HG02870 (cell line): ENCODE measurements at regions not wholly inside any gene's neighbourhood (a gene's known extent, or its start where the extent isn't known, plus 50 kb on each side); places are given as distances from the start of the nearest gene placed in this dataset.
"Not testable (repeated sequence)": the region's sequence is repeated elsewhere in the genome, so short reads cannot be mapped to it uniquely, and the experiment has no call there.

Experiments used
- ATAC-seq: cut with Tn5 transposase; IDR thresholded peaks from one replicate; pipeline ENCODE4 v1.9.1; 2021; ENCODE audit warnings: mild to moderate bottlenecking, moderate library complexity; ENCODE audit not compliant: unreplicated experiment

GRCh38 chr7:9498303-9498702 is 1064.9 kb downstream of the NXPH1 start:
- ATAC-seq, result no peak

GRCh38 chr7:9502269-9502668 is 1068.9 kb downstream of the NXPH1 start:
- no peak for ATAC-seq

GRCh38 chr7:9504678-9505077 is 1071.3 kb downstream of the NXPH1 start:
- ATAC-seq, result no peak

DNA sequence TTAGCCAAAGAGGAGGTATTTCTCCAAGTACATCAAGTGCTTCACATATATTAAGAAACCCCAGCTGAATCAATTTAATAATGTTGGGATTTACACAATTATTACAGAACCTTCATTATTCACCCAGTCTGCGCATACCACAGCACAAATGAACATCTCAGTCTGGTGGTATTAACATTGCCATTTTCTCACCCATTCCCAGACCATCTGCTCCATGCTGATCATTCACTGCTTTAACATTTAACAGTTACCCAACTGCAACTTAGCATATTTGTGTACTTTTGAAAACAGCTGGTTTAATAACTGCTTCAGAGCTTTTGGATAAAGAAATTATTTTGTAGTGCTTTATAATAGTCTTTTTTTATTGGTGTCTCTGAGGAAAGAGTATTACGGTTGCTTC is 1072.1 kb downstream of the NXPH1 start:
- no peak for ATAC-seq

DNA sequence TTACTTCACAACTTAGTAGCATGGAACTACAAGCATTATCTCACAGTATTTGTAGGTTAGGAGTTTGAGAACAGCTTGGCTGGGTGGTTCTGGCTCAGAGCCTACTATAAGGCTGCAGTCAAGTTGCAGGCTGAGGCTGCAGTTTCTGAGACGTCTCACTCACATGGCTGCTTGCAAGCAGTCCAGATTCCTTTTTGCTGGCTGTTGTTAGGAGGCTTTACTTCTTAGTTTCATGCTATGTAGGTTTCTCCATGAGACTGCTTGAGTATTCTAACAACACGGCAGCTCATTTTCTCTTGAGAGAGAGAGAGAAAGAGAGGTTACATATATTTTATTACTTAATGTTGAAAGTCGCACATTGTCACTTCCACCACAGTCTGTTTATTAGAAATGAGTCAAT is 1073.9 kb downstream of the NXPH1 start:
- no peak for ATAC-seq

DNA sequence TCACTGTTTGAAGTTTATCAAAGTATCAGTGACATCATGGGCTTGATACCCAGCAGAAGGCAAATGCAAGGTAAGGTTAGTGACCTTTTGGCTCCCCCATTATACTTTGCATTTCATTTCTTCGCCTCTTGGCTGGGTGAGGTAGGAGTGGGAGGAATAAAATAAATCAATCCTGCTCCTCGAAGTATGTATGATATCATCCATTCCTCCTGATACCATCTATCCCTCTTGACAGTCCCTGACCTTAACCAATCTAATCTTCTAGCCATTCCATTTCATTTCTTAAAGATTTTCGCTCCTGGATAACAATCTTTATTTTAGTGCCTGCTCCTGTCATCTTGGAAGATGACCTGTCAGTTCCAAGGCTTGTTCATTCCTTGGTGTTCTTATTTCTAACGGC is 1083.3 kb downstream of the NXPH1 start:
- ATAC-seq, result no peak

DNA sequence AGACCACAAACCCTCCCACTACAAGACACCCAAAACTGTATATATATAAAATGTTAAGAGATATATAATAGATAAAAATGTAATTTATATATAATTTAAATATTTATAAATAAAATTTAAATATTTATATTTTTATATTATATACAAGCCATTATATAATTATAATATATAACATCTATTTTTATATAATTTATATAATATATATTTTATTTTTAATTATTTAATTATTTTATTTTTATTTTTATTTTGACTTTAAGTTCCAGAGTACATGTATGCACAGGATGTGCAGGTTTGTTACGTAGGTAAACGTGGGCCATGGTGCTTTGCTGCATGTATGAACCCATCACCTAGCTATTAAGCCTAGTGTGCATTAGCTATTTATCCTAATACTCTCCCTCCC is 1090.2 kb downstream of the NXPH1 start:
- ATAC-seq, result no peak

- ATAC-seq, result not testable (repeated sequence)
These were observed 1119.0 kb downstream of the NXPH1 start for GRCh38 chr7:9552431-9552830.

GRCh38 chr7:9557853-9558252 is 1124.4 kb downstream of the NXPH1 start:
- no peak for ATAC-seq

DNA sequence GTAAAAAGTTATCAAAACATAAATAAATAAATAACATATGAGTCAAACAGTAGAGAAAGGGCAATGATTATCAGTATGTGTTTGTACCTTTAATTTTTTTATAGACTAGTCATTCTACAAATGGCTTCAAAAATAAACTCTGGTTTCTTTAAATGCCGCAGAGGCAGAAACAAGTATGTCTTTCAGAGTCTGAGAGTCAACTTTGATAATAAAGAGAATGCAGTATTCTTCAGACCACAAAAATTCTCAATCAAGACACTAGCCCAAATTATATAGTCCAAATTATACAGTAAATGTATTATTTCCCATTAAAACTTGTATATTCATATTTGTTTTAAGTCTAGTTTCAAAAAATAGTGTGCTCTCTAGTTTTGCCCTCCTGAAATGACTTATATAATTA is 1142.3 kb downstream of the NXPH1 start:
- no peak for ATAC-seq

- ATAC-seq, result no peak
These were observed 1149.4 kb downstream of the NXPH1 start for GRCh38 chr7:9582824-9583223.

GRCh38 chr7:9598411-9598810 is 1165.0 kb downstream of the NXPH1 start:
- no peak for ATAC-seq

GRCh38 chr7:9600974-9601373 is 1167.6 kb downstream of the NXPH1 start:
- no peak for ATAC-seq

- no peak for ATAC-seq
These were observed 1169.9 kb downstream of the NXPH1 start for GRCh38 chr7:9603291-9603690.

DNA sequence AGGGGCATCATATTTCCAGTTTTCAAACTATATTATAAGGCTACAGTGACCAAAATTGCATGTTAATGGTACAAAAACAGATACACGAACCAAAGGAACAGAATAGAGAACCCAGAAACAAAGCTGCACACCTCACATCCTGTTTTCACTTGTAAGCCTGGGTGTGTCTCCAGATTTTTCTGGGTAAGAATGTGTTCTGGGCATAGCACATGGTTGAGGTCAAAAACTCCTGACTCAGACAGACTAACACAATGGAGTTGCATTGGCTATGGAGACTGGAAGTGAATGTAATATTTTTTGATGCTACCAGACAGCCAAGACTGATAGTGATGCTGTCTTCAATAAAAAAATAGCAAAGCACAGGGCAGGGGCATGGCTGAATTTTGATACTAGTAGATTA is 1175.2 kb downstream of the NXPH1 start:
- ATAC-seq, result no peak

- ATAC-seq, result not testable (repeated sequence)
These were observed 1187.5 kb downstream of the NXPH1 start for GRCh38 chr7:9620899-9621298.

DNA sequence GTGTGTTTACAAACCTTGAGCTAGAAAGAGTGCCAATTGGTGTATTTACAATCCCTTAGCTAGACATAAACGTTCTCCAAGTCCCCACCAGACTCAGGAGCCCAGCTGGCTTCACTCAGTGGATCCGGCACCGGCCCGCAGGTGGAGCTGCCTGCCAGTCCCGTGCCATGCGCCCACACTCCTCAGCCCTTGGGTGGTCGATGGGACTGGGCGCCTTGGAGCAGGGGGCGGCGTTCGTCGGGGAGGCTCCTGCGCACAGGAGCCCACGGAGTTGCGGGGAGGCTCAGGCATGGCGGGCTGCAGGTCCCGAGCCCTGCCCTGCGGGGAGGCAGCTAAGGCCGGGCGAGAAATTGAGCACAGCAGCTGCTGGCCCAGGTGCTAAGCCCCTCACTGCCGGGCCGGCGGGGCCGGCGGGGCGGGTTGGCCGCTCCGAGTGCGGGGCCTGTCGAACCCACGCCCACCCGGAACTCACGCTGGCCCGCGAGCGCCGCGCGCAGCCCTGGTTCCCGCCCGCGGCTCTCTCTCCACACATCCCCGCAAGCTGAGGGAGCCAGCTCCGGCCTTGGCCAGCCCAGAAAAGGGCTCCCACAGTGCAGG is 1188.0 kb downstream of the NXPH1 start:
- ATAC-seq, result not testable (repeated sequence)

DNA sequence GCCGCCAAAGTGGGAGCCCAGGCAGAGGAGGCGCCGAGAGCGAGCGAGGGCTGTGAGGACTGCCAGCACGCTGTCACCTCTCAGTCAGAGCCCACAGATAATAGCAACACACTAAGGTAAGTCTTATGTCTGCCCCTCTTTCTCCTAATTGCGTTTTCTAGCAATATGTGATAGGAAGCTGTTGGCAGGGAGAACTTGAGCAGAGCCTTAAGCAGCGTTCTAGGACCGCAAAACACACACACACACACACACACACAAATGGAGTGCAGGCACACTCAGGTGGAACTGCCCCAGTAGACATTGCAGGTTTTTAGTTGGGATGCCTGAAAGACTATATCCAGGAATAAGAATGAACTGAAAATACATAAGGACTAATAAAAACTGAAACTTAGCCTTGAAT is 1188.5 kb downstream of the NXPH1 start:
- ATAC-seq, result no peak

DNA sequence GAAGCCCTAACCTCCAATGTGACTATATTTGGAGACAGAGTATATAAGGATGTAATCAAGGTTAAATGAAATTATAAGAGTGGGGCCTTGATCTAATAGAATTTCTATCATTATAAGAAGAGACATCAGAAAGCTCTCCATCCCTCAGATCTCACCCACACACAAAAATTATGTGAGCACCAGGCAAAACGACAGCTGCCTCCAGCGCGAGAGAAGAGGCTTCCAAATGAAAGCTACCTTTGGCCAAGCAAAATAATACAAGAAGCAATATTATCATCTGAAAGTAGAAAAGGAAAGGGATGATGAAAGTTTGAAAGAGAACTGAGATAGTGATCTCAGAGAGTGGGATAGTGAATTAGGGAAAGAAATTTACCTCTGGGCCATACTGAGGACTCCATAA is 1192.5 kb downstream of the NXPH1 start:
- ATAC-seq, result no peak

DNA sequence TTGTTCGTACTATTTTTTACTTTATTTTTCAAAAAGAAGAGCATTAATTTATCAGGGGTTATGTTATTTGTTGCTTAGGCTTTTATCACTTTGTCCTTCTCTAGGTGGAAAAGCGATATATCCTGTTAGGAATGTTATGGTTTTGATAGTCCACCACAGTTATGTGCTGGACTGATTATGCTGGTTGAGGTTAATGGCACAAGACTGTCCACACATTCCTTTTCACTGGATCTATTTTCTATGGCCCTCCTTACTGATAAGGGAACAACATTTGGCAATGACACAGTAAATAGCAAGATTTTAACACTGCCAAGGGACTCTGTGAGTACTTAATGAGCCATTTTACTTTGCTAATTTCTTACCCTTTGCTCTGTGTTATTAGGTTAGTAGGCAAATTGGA is 1212.3 kb downstream of the NXPH1 start:
- ATAC-seq, result no peak

DNA sequence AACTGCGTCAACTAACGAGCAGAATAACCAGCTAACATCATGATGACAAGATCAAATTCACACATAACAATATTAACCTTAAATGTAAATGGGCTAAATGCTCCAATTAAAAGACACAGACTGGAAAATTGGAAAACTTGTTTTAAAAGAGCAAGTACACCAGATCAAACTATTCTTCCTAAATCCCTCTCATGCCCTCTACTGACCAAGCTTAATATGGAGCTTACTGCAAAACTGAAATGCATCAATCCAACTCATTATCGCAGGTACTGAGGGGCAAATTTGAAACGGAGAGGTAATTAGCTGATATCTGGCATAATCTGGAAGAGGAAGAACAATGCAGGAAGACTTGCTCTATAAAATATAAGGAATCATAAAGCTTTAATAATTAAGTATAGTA is 1223.8 kb downstream of the NXPH1 start:
- ATAC-seq, result no peak

DNA sequence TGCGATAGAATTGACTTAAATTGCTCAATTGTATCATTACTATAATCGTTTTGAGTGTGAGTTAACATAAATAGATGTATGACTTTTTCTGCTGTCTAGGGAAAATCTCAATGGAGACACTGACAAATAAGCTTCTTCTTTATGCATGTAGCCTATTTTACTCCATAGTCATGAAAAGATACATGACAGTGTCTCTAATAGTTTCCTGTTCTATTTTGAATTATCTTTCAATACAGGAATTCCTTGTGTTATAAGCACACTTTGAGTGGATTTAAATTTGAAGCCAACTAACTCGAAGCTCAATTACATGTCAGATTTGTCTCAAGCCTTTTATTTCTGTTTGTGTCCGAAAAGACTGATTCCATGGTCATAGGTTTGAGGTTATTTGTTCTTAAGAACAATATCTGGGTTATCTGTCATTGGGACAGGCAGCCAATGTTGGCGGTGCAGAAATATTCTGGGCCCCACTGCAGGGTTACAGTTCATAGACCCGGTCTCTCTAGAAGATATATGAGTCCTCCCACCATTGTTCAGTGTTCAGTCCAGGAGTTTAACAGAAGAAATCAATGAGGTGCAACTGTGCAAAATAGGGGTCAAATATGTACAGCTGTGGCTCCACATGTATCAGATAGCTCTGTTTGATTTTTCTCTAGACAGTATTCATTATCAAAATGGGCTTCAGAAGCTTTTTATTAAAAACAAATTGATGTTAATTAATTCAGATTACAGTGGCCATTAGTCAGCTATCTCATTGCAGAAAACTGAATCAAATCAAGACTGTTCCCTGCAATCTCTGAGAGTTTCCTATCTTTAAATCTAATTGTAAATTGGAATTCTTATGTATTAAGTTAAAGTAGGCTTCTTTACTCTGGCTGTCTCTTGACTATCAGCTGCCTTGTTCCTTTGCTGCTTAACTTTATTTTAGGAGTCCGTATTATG is 1238.8 kb downstream of the NXPH1 start:
- no peak for ATAC-seq
